ENCODE measurements at regions not wholly inside any gene's neighbourhood (a gene's known extent, or its start where the extent isn't known, plus 50 kb on each side); places are given as distances from the start of the nearest gene placed in this dataset.

DNA sequence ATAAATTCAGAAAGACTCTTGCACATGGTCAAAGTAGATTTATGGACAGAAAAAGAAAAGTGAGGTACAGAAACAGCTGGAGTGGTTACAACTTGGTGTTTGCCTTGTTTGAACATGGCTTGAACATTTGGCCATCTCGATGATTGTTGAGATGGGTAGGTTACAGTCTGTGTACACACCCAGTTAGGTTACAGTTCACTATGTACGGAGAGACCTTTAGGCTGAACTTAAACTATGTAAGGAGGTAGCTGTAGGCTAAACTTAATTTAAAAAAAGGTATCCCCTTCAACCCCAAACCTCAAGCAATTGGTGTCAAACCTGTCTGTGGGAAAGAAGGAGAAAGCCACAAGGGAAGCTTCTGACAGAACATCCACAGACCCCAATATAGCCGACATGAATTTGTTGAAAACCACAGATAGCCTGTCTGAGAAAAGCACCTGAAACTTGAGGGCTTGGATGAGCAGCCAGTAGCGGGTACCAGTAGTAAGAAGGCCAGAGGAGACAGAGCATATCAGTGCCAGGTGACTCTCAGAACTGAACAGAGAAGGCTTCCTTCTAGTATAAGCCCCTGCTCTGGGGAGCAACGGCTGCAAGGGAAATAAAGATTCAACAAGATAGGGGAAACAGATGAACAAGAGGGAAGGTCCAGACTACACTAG is 247.9 kb upstream of the GALNTL6 start:
- DNase-seq (ENCODE audit: extremely low spot score, unreplicated experiment), result no peak
- Mint-ChIP-seq H3K36me3 (ENCODE audit: unreplicated experiment) (no peaks in the 10 kb centered on the region), H3K4me1 (ENCODE audit: unreplicated experiment) (no peaks in the 10 kb centered on the region), H3K27ac (ENCODE audit: unreplicated experiment) (no peak overlapping the region), H3K9me3 (ENCODE audit: unreplicated experiment) (no peaks in the 10 kb centered on the region), H3K4me3 (ENCODE audit: unreplicated experiment) (no peak overlapping the region), H3K27me3 (ENCODE audit: unreplicated experiment) (peaks cover 8% of the 10 kb centered on the region)
- TF ChIP-seq, protein P1, sequence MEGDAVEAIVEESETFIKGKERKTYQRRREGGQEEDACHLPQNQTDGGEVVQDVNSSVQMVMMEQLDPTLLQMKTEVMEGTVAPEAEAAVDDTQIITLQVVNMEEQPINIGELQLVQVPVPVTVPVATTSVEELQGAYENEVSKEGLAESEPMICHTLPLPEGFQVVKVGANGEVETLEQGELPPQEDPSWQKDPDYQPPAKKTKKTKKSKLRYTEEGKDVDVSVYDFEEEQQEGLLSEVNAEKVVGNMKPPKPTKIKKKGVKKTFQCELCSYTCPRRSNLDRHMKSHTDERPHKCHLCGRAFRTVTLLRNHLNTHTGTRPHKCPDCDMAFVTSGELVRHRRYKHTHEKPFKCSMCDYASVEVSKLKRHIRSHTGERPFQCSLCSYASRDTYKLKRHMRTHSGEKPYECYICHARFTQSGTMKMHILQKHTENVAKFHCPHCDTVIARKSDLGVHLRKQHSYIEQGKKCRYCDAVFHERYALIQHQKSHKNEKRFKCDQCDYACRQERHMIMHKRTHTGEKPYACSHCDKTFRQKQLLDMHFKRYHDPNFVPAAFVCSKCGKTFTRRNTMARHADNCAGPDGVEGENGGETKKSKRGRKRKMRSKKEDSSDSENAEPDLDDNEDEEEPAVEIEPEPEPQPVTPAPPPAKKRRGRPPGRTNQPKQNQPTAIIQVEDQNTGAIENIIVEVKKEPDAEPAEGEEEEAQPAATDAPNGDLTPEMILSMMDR (IDR thresholded peaks at IDR 0.05), result no peak

DNA sequence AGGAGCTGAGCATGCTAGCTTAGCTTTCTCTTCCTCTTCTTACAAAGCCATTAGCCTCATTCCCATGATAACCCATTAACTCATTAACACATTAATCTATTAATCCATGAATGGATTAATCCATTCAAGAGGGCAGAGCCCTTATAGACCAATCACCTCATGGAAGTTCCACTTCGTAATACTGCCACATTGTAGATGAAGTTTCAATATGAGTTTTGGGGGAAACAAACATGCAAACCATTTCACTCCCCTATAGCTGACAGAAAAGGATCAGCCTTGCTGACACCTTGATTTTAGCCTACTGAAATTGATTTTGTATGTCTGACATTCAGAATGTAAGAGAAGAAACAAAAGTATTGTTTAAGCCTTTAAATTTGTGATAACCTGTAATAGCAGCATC is 251.8 kb upstream of the GALNTL6 start:
- H3K9me3 Mint-ChIP-seq (ENCODE audit: unreplicated experiment), result no peaks in the 10 kb centered on the region
- peaks cover 8% of the 10 kb centered on the region for H3K27me3 Mint-ChIP-seq (ENCODE audit: unreplicated experiment)
- no peak overlapping the region for H3K4me3 Mint-ChIP-seq (ENCODE audit: unreplicated experiment)
- H3K36me3 Mint-ChIP-seq (ENCODE audit: unreplicated experiment), result no peaks in the 10 kb centered on the region
- H3K4me1 Mint-ChIP-seq (ENCODE audit: unreplicated experiment), result no peaks in the 10 kb centered on the region
- no peak overlapping the region for H3K27ac Mint-ChIP-seq (ENCODE audit: unreplicated experiment)
- TF ChIP-seq, protein P1 (IDR thresholded peaks at IDR 0.05), result no peak
- no peak for DNase-seq (ENCODE audit: extremely low spot score, unreplicated experiment)

GRCh38 chr4:171553961-171554360 is 259.2 kb upstream of the GALNTL6 start:
- DNase-seq (ENCODE audit: extremely low spot score, unreplicated experiment), result no peak
- Mint-ChIP-seq H3K27ac (ENCODE audit: unreplicated experiment) (no peak overlapping the region), H3K36me3 (ENCODE audit: unreplicated experiment) (no peaks in the 10 kb centered on the region), H3K4me1 (ENCODE audit: unreplicated experiment) (no peaks in the 10 kb centered on the region), H3K9me3 (ENCODE audit: unreplicated experiment) (no peaks in the 10 kb centered on the region), H3K4me3 (ENCODE audit: unreplicated experiment) (no peak overlapping the region), H3K27me3 (ENCODE audit: unreplicated experiment) (no peaks in the 10 kb centered on the region)
- TF ChIP-seq, protein P1 (IDR thresholded peaks at IDR 0.05), result no peak

DNA sequence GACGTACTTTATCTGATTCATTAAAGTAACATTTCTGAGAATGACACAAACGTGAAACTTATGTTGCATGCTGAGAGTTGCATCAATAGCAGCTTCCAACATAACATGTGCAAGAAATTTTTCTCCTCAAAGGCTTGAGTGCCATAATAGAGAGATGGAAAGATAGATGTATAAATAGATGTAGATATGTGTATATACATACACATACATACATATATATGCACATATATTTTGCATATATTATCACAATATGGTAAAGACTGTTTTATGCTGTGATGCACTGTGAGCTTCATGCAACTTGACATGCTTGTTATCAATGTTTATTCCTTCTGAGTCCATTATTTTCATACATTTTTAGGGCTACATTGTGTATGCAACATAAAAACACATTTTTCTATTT is 270.6 kb upstream of the GALNTL6 start:
- DNase-seq (ENCODE audit: extremely low spot score, unreplicated experiment), result no peak
- H3K9me3 Mint-ChIP-seq (ENCODE audit: unreplicated experiment), result no peaks in the 10 kb centered on the region
- no peaks in the 10 kb centered on the region for H3K27me3 Mint-ChIP-seq (ENCODE audit: unreplicated experiment)
- no peaks in the 10 kb centered on the region for H3K4me1 Mint-ChIP-seq (ENCODE audit: unreplicated experiment)
- no peak overlapping the region for H3K27ac Mint-ChIP-seq (ENCODE audit: unreplicated experiment)
- H3K36me3 Mint-ChIP-seq (ENCODE audit: unreplicated experiment), result no peaks in the 10 kb centered on the region
- no peak overlapping the region for H3K4me3 Mint-ChIP-seq (ENCODE audit: unreplicated experiment)
- TF ChIP-seq, protein P1 (IDR thresholded peaks at IDR 0.05), result no peak

DNA sequence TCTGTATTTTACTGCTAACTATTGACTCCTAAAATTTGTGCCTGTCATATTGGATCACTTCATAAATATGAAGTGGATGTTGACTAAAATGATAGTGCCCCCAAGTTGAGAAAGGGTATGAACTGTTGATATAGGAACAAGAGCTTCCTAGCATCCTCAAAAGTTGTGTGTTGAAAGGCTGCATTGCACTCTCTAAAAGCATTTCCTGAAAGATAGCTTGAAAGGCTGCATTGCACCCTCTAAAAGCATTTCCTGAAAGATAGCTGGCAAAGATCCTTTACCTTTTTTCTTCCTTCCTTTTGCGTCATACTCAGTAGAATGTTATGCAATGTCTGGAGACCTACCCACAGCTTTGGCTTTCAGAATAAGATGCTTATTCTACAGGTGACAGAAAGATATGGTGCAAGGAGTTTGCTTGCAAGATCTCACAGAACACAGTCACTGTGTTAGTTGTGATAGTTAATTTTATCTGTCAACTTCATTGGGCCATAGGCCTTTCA is 274.6 kb upstream of the GALNTL6 start:
- TF ChIP-seq, protein P1 (IDR thresholded peaks at IDR 0.05), result no peak
- H3K9me3 Mint-ChIP-seq (ENCODE audit: unreplicated experiment), result peaks cover 3% of the 10 kb centered on the region
- H3K4me3 Mint-ChIP-seq (ENCODE audit: unreplicated experiment), result no peak overlapping the region
- no peak for DNase-seq (ENCODE audit: extremely low spot score, unreplicated experiment)
- H3K27ac Mint-ChIP-seq (ENCODE audit: unreplicated experiment), result no peak overlapping the region
- no peaks in the 10 kb centered on the region for H3K4me1 Mint-ChIP-seq (ENCODE audit: unreplicated experiment)
- no peaks in the 10 kb centered on the region for H3K36me3 Mint-ChIP-seq (ENCODE audit: unreplicated experiment)
- no peaks in the 10 kb centered on the region for H3K27me3 Mint-ChIP-seq (ENCODE audit: unreplicated experiment)
